GM23338 (cell line): ENCODE measurements at regions not wholly inside any gene's neighbourhood (a gene's known extent, or its start where the extent isn't known, plus 50 kb on each side); places are given as distances from the start of the nearest gene placed in this dataset.

Experiments
- ATAC-seq: fragments of 200-7000 bp; cut with Tn5 transposase; 3 replicates; pipeline ENCODE4 v1.9.1; 2020
- DNase-seq: peaks from one replicate; pipeline ENCODE4 v3.0.0-alpha.2; 2015; ENCODE audit warnings: low spot score
- H2AFZ ChIP-seq: fragments of 200-600 bp; sonication (generic); 2 replicates; pipeline ENCODE4 v1.8.0; 2016; ENCODE audit warnings: antibody characterized with exemption, mild to moderate bottlenecking, moderate library complexity
- H3F3A ChIP-seq: fragments of 200-600 bp; sonication (generic); replicated peaks from 2 replicates; pipeline ENCODE4 v1.8.0; 2017; ENCODE audit warnings: antibody characterized with exemption, mixed run types, low read depth
- H3K27ac ChIP-seq: fragments of 200-600 bp; sonication (generic); 2 replicates; pipeline ENCODE4 v1.6.1; 2016; ENCODE audit warnings: low read depth
- H3K27me3 ChIP-seq: fragments of 200-600 bp; sonication (generic); 2 replicates; pipeline ENCODE4 v1.8.0; 2016; ENCODE audit warnings: mild to moderate bottlenecking, mixed run types, moderate library complexity; ENCODE audit not compliant: insufficient read depth
- H3K36me3 ChIP-seq: fragments of 200-600 bp; sonication (generic); 2 replicates; pipeline ENCODE4 v1.8.0; 2016; ENCODE audit warnings: mild to moderate bottlenecking; ENCODE audit not compliant: insufficient read depth
- H3K4me1 ChIP-seq: fragments of 200-600 bp; sonication (generic); 2 replicates; pipeline ENCODE4 v1.8.0; 2016; ENCODE audit warnings: mild to moderate bottlenecking, moderate library complexity; ENCODE audit not compliant: insufficient read depth
- H3K4me2 ChIP-seq: fragments of 200-600 bp; sonication (generic); 2 replicates; pipeline ENCODE4 v1.7.1; 2017; ENCODE audit warnings: mixed run types
- H3K4me3 ChIP-seq: fragments of 200-600 bp; sonication (generic); 2 replicates; pipeline ENCODE4 v1.6.1; 2016; ENCODE audit warnings: mixed run types
- H3K79me2 ChIP-seq: fragments of 200-600 bp; sonication (generic); replicated peaks from 2 replicates; pipeline ENCODE4 v1.8.0; 2017; ENCODE audit warnings: mild to moderate bottlenecking; ENCODE audit not compliant: insufficient read depth
- H3K9me2 ChIP-seq: fragments of 200-600 bp; sonication (generic); 2 replicates; pipeline ENCODE4 v1.8.0; 2017; ENCODE audit not compliant: insufficient read depth
- H4K20me1 ChIP-seq: fragments of 200-600 bp; sonication (generic); replicated peaks from 2 replicates; pipeline ENCODE4 v1.8.0; 2017; ENCODE audit warnings: mild to moderate bottlenecking; ENCODE audit not compliant: insufficient read depth
- H3K27ac Mint-ChIP-seq: 2 replicates; pipeline ENCODE4 v1.8.0; 2020; ENCODE audit warnings: inconsistent platforms, mild to moderate bottlenecking, moderate library complexity, mixed read lengths
- H3K27me3 Mint-ChIP-seq: 3 replicates; pipeline ENCODE4 v1.8.0; 2022; ENCODE audit warnings: low read depth, mild to moderate bottlenecking, moderate library complexity, mixed read lengths, inconsistent platforms; ENCODE audit not compliant: insufficient read depth, poor library complexity
- H3K36me3 Mint-ChIP-seq: 3 replicates; pipeline ENCODE4 v1.8.0; 2021; ENCODE audit warnings: low read depth, mild to moderate bottlenecking, inconsistent platforms, moderate library complexity, mixed read lengths
- H3K4me1 Mint-ChIP-seq: 3 replicates; pipeline ENCODE4 v1.8.0; 2020; ENCODE audit warnings: mild to moderate bottlenecking, inconsistent platforms, mixed read lengths
- H3K4me3 Mint-ChIP-seq: 3 replicates; pipeline ENCODE4 v1.8.0; 2021; ENCODE audit warnings: moderate library complexity, mild to moderate bottlenecking, inconsistent platforms, mixed read lengths
- H3K9me3 Mint-ChIP-seq: 3 replicates; pipeline ENCODE4 v1.8.0; 2020; ENCODE audit warnings: moderate library complexity, mild to moderate bottlenecking, inconsistent platforms, mixed read lengths
- CREB1 ChIP-seq: fragments of 250-450 bp; sonication (Bioruptor Pico); IDR thresholded peaks from 2 replicates; pipeline ENCODE4 v1.5.0; 2020; ENCODE audit warnings: low read depth, mild to moderate bottlenecking, moderate library complexity
- CTCF ChIP-seq, 2 experiments: fragments of 200-600 bp in 1 of 2; sonication (generic) in 1 of 2; conservative IDR thresholded peaks; 2 replicates each; pipeline versions ENCODE4 v1.5.1 to v1.6.1; 2016 to 2017; ENCODE audit warnings: antibody characterized with exemption in 2 of 2, low read depth in 2 of 2, mild to moderate bottlenecking in 2 of 2, moderate library complexity in 1 of 2
- ETS1 ChIP-seq: IDR thresholded peaks from 2 replicates; pipeline ENCODE4 v1.6.1; 2016; ENCODE audit warnings: antibody characterized with exemption
- EZH2 ChIP-seq: fragments of 200-600 bp; sonication (generic); IDR thresholded peaks from one replicate; pipeline ENCODE4 v1.8.0; 2017; ENCODE audit warnings: antibody characterized with exemption, mild to moderate bottlenecking, low read depth; ENCODE audit not compliant: unreplicated experiment
- EZH2phosphoT487 ChIP-seq: fragments of 200-600 bp; sonication (generic); IDR thresholded peaks from one replicate; pipeline ENCODE4 v1.8.1; 2018; ENCODE audit warnings: antibody characterized with exemption; ENCODE audit not compliant: unreplicated experiment
- JUNB ChIP-seq: IDR thresholded peaks from one replicate; pipeline ENCODE4 v1.6.1; 2016; ENCODE audit warnings: antibody characterized with exemption; ENCODE audit not compliant: unreplicated experiment
- NANOG ChIP-seq: IDR thresholded peaks from 2 replicates; pipeline ENCODE4 v1.6.1; 2016; ENCODE audit warnings: antibody characterized with exemption, borderline replicate concordance
- POLR2AphosphoS5 ChIP-seq: IDR thresholded peaks from 2 replicates; pipeline ENCODE4 v1.6.1; 2016; ENCODE audit warnings: antibody characterized with exemption, low read depth
- REST ChIP-seq: IDR thresholded peaks from one replicate; pipeline ENCODE4 v1.6.1; 2018; ENCODE audit warnings: antibody characterized with exemption; ENCODE audit not compliant: unreplicated experiment
- STAT1 ChIP-seq: IDR thresholded peaks from one replicate; pipeline ENCODE4 v1.6.1; 2016; ENCODE audit warnings: antibody characterized with exemption; ENCODE audit not compliant: unreplicated experiment
- ZNF114 ChIP-seq: fragments of 250-450 bp; sonication (Bioruptor Pico); IDR thresholded peaks from 2 replicates; pipeline ENCODE4 v1.5.0; 2020; ENCODE audit warnings: mild to moderate bottlenecking, moderate library complexity

- TF ChIP-seq POLR2AphosphoS5: no peak
Observed at GRCh38 chr5:158163451-158164295, 304.7 kb upstream of the CLINT1 start (continued).

GRCh38 chr5:158162479-158163034, 303.6 kb upstream of the CLINT1 start:
- TF ChIP-seq REST (no peak), JUNB (no peak), STAT1 (no peak), EZH2 (no peak)
- Mint-ChIP-seq H3K9me3 (no peaks in the 10 kb centered on the region), H3K27me3 (peaks cover 13% of the 10 kb centered on the region), H3K4me3 (no peak overlapping the region), H3K4me1 (no peaks in the 10 kb centered on the region; the same call in 2 of the 3 replicates), H3K27ac (no peak overlapping the region), H3K36me3 (no peaks in the 10 kb centered on the region)
- no peaks in the 10 kb centered on the region for H3K27me3 ChIP-seq
- no peak overlapping the region for H3K4me3 ChIP-seq
- no peaks in the 10 kb centered on the region for H3K9me2 ChIP-seq
- H2AFZ ChIP-seq: peak overlapping the region; percentile 66; the same call in 1 of the 2 replicates
- H3K36me3 ChIP-seq: no peaks in the 10 kb centered on the region
- H3K79me2 ChIP-seq: no peaks in the 10 kb centered on the region
- H3K4me1 ChIP-seq: no peaks in the 10 kb centered on the region
- DNase-seq (no peak), ATAC-seq (no peak)
- H3K27ac ChIP-seq: no peak overlapping the region
- H4K20me1 ChIP-seq: no peaks in the 10 kb centered on the region
- H3F3A ChIP-seq: no peaks in the 10 kb centered on the region
- H3K4me2 ChIP-seq: no peak overlapping the region

GRCh38 chr5:158162026-158162425, 303.1 kb upstream of the CLINT1 start:
- no peaks in the 10 kb centered on the region for H3K4me1 ChIP-seq
- H3K9me2 ChIP-seq: no peaks in the 10 kb centered on the region
- TF ChIP-seq STAT1 (no peak), EZH2phosphoT487 (no peak), REST (no peak), CREB1 (CRISPR knock-in tag) (no peak), ETS1 (no peak), CTCF (conservative IDR thresholded peaks at IDR 0.05; ENCODE audit: low read depth in 2 of 2) (no peak), ZNF114 (CRISPR knock-in tag) (no peak), JUNB (no peak), NANOG (no peak)
- no peak overlapping the region for H3K27ac ChIP-seq
- H3K4me2 ChIP-seq: no peak overlapping the region
- H3K4me1 Mint-ChIP-seq: no peaks in the 10 kb centered on the region; the same call in 2 of the 3 replicates
- H3K4me3 Mint-ChIP-seq: no peak overlapping the region
- peaks cover 13% of the 10 kb centered on the region for H3K27me3 Mint-ChIP-seq
- ATAC-seq (no peak), DNase-seq (no peak)
- H3K36me3 ChIP-seq: no peaks in the 10 kb centered on the region
- H3K36me3 Mint-ChIP-seq: no peaks in the 10 kb centered on the region
- no peaks in the 10 kb centered on the region for H3K9me3 Mint-ChIP-seq
- H3F3A ChIP-seq: no peaks in the 10 kb centered on the region
- no peak overlapping the region for H3K4me3 ChIP-seq
- no peaks in the 10 kb centered on the region for H4K20me1 ChIP-seq
- peak overlapping the region; percentile 66; the same call in 1 of the 2 replicates for H2AFZ ChIP-seq
- H3K27me3 ChIP-seq: no peaks in the 10 kb centered on the region
- no peak overlapping the region for H3K27ac Mint-ChIP-seq
- no peaks in the 10 kb centered on the region for H3K79me2 ChIP-seq
